IMR-90 (cell line): ENCODE measurements at regions not wholly inside any gene's neighbourhood (a gene's known extent, or its start where the extent isn't known, plus 50 kb on each side); places are given as distances from the start of the nearest gene placed in this dataset.

Source experiments
- BHLHE40 ChIP-seq: fragments of 150-350 bp; IDR thresholded peaks from 2 replicates; pipeline ENCODE4 v1.6.1; 2016; ENCODE audit warnings: mild to moderate bottlenecking, low read depth, low read length
- CTCF ChIP-seq: conservative IDR thresholded peaks from 2 replicates; pipeline ENCODE4 v1.5.1; 2012; ENCODE audit warnings: mild to moderate bottlenecking, low read depth, low read length, improper control_type of control experiment
- FOS ChIP-seq: fragments of 150-350 bp; IDR thresholded peaks from 2 replicates; pipeline ENCODE4 v1.6.1; 2016; ENCODE audit warnings: low read depth, low read length
- MAFK ChIP-seq: IDR thresholded peaks from 2 replicates; pipeline ENCODE4 v1.6.1; 2012; ENCODE audit warnings: low read depth, low read length, improper control_type of control experiment
- MAZ ChIP-seq: IDR thresholded peaks from 2 replicates; pipeline ENCODE4 v1.6.1; 2012; ENCODE audit warnings: low read depth, mild to moderate bottlenecking, low read length, improper control_type of control experiment, moderate library complexity, borderline replicate concordance
- POLR2A ChIP-seq: IDR thresholded peaks from 2 replicates; pipeline ENCODE4 v1.6.1; 2012; ENCODE audit warnings: mild to moderate bottlenecking, low read depth, low read length
- RAD21 ChIP-seq: IDR thresholded peaks from 2 replicates; pipeline ENCODE4 v1.6.1; 2012; ENCODE audit warnings: low read length, improper control_type of control experiment
- RCOR1 ChIP-seq: IDR thresholded peaks from 2 replicates; pipeline ENCODE4 v1.6.1; 2012; ENCODE audit warnings: mild to moderate bottlenecking, low read length, improper control_type of control experiment; ENCODE audit not compliant: insufficient replicate concordance
- RFX5 ChIP-seq: IDR thresholded peaks from 2 replicates; pipeline ENCODE4 v1.8.0; 2012; ENCODE audit warnings: low read depth, mild to moderate bottlenecking, low read length, moderate library complexity
- USF2 ChIP-seq: fragments of 150-350 bp; IDR thresholded peaks from 2 replicates; pipeline ENCODE4 v1.6.1; 2017; ENCODE audit warnings: mild to moderate bottlenecking, antibody characterized with exemption, low read length, low read depth

- TF ChIP-seq CTCF (no peak), USF2 (no peak), POLR2A (no peak), RFX5 (no peak), MAFK (no peak), MAZ (no peak), RAD21 (no peak), FOS (no peak), RCOR1 (no peak), BHLHE40 (no peak)
Observed at GRCh38 chr5:58266402-58266801, 193.5 kb downstream of the PLK2 start.
